Stimulated activated CD8-positive, alpha-beta memory T cell treated with anti-CD3 and anti-CD28 coated beads, Interleukin-4, amount 100 ng/mL, for 4 hours (primary cell): ENCODE measurements at regions not wholly inside any gene's neighbourhood (a gene's known extent, or its start where the extent isn't known, plus 50 kb on each side); places are given as distances from the start of the nearest gene placed in this dataset.

Experiments
- DNase-seq, 2 donors: peaks; one replicate each; pipeline ENCODE4 v3.0.0-alpha.2; 2020; ENCODE audit warnings: low read depth in 2 of 2, low spot score in 1 of 2

DNA sequence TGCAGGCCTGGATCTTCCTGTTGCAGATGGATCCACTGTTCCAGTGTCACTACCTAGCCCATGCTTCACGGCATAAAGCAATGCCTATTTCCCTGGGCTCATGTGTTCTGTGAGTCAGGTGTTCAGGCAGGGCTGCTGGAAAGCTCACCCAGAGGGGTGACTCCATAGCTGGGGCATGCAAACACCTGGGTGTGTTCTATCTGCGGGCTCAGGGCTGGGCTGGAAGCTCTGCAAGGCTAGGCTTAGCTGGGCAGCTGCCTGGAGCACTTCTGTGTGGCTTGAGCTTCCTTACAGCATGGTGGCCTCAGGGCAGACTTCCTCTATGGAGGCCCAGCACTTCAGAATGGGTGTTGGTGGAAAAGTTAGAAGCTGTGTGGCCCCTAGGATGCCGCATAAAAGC, 139.9 kb downstream of the GADD45G start:
- no peak for DNase-seq

DNA sequence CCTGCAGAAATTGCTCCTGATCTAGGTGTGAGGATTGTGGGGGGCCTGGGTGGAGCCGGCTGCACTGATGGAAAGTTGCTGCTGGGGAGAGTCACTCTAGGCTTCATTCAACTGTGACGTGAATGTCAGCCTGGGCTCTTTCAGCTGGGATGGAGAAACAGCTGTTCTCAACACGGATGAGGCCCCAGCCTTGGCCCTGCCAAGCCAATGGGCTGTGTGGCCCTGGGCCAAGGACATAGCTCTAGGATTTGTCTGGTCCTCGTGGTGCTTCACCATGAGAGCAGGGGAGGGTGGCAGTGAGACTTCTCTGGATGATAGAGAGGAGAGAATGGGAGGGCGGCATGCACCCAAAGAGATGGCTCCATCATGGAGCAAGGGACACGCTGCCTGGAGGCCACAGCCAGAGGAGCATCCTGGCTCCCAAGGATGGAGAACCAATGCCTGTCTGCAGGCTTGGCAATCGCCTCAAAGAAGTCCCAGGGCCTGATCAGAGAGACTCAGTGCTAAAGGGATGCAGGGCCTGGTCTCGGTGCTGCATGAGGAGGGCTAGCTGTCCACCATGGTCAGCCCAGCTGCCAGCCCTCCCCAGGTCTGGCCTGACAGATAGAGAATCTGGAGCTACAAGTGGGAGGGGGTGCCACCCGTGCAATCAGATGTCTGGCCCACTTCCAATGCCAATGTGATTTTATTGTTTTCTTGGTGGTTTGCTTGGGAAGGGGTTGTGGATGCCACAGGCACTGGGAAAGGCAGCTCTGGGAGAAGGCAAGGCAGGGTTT, 141.0 kb downstream of the GADD45G start:
- no peak for DNase-seq

GRCh38 chr9:89746385-89747116, 141.7 kb downstream of the GADD45G start:
- no peak for DNase-seq

DNA sequence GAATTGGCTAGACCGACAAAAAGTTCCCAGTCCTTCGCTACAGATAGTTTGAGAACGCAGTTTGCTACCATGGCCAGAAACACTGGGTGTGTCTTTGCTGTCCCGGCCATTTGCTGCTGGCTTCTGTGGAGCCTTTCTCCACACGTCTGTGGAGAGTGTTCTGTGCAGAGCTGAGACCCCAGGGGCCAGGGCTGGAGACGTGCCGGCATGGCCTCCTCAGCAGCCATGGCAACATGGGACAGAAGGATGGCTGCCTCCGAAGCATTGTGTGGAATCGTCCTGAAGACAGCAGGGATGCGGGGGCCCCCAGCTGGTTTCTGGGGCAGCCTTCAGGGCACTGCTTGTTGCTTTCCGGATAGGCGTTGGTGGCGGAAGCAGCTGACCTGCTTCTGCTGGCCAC, 142.8 kb downstream of the GADD45G start:
- DNase-seq, result no peak

- DNase-seq, result no peak
Measured at GRCh38 chr9:89748021-89748670, 143.3 kb downstream of the GADD45G start.

- DNase-seq, result no peak
Measured at GRCh38 chr9:89748831-89749499, 144.2 kb downstream of the GADD45G start.

DNA sequence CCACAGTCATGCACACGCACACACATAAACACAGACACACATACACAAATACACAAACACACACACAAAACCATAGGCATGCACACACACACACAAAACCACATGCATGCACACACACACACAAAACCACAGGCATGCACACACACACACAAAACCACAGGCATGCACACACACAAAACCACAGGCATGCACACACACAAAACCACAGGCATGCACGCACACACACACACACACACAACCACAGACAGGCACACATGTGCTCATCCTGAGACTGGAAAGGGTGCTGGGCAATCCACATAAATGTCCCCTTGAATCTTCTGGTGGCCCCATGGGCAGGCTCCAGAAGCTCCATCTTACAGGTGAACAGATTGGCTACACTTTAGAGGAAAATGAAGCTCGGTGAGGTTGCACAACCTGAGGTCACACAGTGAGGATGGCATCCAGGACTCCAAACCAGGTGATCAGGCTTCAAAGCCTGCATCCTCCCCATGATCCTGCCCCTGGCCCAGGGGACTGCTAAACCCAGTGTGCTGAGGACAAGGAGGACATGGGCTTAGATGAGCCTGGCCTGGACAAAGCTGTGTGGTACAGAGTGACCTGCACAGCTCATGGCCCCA, 144.8 kb downstream of the GADD45G start:
- DNase-seq, result no peak

GRCh38 chr9:89750117-89750791, 145.4 kb downstream of the GADD45G start:
- DNase-seq, result no peak

DNA sequence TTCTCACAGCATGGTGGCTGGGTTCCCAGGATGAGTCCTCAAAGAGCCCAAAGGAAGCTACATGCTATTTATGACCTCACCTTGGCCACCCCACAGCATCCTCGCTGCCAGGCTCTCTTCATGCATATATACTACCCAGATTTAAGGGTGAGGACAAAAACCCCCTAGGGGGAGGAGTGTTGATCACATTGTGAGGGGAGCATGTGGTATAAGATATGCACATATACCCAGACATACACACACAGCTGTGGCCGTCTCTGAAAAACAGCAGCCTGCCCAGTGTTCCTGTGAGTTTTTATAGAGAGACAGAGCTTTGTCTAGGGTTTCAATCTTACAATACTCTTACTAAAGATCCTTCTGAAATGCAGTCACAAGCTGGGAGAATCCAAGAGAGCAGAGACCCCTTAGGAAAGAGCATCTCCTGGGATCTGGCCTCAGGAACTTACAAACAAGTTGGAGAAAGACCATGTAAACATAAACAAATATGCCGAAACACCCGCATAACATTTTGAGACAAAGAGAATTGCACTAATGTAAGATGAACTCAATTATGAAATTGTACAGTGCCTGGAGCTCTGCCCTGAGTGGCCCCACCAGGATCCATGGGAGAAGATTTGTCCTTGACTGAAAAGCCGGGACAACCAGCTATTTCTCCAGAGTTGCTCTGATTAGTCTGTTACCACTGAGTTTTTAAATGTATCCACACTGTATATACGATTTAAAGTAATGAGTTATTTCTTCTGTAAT, 146.4 kb downstream of the GADD45G start:
- no peak for DNase-seq

GRCh38 chr9:89752154-89752553, 147.3 kb downstream of the GADD45G start:
- no peak for DNase-seq

DNA sequence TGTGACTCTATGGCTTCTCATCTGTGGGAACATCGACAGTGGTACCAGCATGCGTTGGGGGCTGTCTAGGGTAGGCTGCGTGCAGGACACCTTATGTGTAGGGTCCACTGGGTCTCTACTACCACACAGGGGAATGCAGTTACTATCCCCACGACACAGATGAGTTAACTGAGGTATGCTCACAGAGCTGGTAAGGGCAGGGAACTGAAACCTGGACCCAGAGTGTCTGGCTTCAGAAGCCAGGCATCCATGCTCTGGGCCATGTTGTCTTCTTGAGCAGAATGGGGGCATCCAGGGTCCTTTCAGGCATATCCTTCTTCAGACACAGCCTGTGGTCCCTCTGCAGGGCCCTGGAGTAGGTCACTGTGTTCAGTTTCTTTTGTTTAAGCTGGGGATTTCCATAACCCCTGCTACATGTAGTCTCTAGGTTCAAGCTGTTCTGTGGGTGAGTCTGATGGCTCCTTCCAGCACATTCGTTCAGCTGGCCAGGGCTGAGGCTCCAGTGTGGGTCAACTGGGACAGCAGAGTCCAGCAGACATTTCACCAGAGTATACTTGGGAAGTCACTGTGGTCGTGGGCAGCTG, 148.8 kb downstream of the GADD45G start:
- no peak for DNase-seq

DNA sequence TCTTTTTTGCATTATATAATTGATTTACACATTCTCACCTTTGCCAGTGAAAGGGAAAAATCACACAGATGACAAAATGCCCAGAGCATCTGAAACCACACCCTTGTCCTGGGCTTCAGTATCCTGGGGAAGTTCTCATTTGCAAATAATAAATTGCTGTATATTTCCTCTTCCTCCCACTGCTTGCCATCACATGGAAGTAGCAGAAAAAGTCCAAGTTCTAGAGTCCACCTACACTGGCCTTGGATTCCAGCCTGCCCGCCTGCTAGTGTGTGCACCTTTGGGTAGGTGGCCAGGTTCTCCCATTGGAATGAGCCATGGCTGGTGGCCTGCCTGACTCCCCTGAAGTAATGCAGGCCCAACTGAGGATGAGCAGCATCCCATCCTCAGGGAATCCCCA, 149.4 kb downstream of the GADD45G start:
- DNase-seq, result no peak

GRCh38 chr9:89755821-89756220, 151.0 kb downstream of the GADD45G start:
- DNase-seq, result no peak

DNA sequence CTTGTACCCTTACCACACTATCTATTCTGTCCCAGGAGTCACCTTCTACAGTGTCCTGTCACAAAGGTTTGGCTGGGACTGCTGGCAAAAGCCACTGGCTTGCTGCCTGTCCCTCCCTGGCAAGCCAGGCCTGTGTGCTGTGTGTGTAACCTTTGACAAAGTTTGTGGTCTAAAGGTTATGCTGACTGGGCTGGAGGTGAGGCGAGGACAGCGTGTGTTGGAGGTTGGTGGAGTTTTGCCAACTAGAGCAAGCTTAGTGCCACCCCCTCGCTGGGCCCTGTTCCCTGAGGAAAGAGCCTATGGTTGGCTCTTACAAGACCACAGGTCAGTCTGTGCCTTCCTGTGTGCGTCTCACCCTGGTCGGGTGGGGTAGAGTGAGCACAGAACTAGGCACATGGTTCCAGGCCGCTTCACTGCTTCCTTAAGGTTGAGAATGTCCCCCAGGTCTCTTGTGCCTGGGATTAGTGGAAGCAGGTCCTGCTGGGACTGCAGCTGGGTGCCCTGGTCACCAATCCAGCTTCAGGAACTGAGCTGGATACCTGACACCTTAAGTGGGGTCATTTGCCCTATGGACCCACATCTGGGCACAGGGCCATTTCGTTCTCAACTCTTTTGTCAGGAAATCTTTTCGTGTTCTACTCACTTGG, 152.2 kb downstream of the GADD45G start:
- DNase-seq, result no peak

- no peak for DNase-seq
Measured at GRCh38 chr9:89757776-89758528, 153.1 kb downstream of the GADD45G start.

GRCh38 chr9:89759572-89759971, 154.8 kb downstream of the GADD45G start:
- DNase-seq, result no peak

- no peak for DNase-seq
Measured at GRCh38 chr9:89760123-89760522, 155.3 kb downstream of the GADD45G start.

DNA sequence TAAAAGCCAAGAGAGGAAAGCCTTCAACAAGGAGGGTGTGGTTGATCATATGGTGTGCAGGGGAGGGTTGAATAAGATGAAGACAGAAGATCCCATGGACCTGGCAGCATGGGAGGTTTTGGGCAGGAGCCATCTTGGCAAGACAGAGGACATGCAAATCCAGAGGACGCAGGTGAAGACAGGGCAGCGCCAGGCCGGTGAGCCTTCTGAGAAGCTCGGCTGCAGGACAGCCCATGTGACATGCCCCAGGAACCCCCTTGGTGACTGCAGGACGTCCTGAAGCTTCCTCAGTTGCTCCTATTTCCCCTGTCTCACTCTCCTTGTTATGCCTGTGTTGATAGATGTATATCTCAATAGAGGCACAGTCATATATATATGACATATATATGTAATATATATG, 159.4 kb downstream of the GADD45G start:
- no peak for DNase-seq
